Chondrocyte (in vitro differentiated cells): ENCODE measurements at regions not wholly inside any gene's neighbourhood (a gene's known extent, or its start where the extent isn't known, plus 50 kb on each side); places are given as distances from the start of the nearest gene placed in this dataset.
A peak's percentile ranks its signal among the peaks of the same experiment; 100 is the strongest.

Source experiments
- DNase-seq: peaks from one replicate; pipeline ENCODE4 v3.0.0; 2021; ENCODE audit warnings: mixed read lengths, low spot score
- H3K27ac Mint-ChIP-seq: one replicate; pipeline ENCODE4 v1.8.0; 2021; ENCODE audit warnings: mild to moderate bottlenecking, moderate library complexity, mixed read lengths; ENCODE audit not compliant: unreplicated experiment
- H3K27me3 Mint-ChIP-seq: 2 replicates; pipeline ENCODE4 v1.8.0; 2021; ENCODE audit warnings: low read depth, mixed read lengths
- H3K36me3 Mint-ChIP-seq: 2 replicates; pipeline ENCODE4 v1.8.0; 2021; ENCODE audit warnings: low read depth, mixed read lengths
- H3K4me1 Mint-ChIP-seq: 2 replicates; pipeline ENCODE4 v1.8.0; 2021; ENCODE audit warnings: low read depth, mild to moderate bottlenecking, mixed read lengths
- H3K4me3 Mint-ChIP-seq: one replicate; pipeline ENCODE4 v1.8.0; 2021; ENCODE audit warnings: mild to moderate bottlenecking, moderate library complexity, mixed read lengths; ENCODE audit not compliant: unreplicated experiment
- H3K9me3 Mint-ChIP-seq: 2 replicates; pipeline ENCODE4 v1.8.0; 2021; ENCODE audit warnings: low read depth, mixed read lengths
- CTCF ChIP-seq: fragments of 200-600 bp; sonication (generic); IDR thresholded peaks from 2 replicates; pipeline ENCODE4 v1.5.0; 2021; ENCODE audit warnings: antibody characterized with exemption, mild to moderate bottlenecking, moderate library complexity

DNA sequence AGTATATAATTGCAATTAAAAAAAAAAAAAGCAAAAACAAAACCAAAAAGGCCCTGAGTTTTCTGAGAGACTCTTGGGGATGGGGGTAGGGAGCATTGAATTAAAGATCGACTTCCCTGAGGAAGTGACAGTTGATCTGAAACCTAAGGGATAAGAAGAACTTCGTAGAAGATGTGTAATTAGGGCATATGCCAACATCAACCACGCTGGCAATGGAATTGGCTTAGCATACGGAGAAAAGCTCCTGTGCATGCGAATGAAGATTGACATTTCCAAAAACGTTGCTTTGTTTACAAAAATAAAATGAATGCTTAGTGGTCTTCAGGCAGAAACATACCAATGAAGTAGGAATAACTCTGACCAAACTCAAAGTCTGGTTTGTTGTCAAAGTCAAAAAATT, 307.6 kb upstream of the ZNF521 start:
- DNase-seq = no peak

GRCh38 chr18:25658476-25658875, 306.5 kb upstream of the ZNF521 start:
- Mint-ChIP-seq H3K27ac (no peak overlapping the region), H3K4me1 (peaks cover 21% of the 10 kb centered on the region), H3K27me3 (no peaks in the 10 kb centered on the region), H3K9me3 (peaks cover 2% of the 10 kb centered on the region), H3K4me3 (no peak overlapping the region), H3K36me3 (no peaks in the 10 kb centered on the region)
- DNase-seq = no peak
- TF ChIP-seq CTCF = no peak

More for the DNA sequence above, 307.6 kb upstream of the ZNF521 start:
- H3K9me3 Mint-ChIP-seq = peaks cover 2% of the 10 kb centered on the region
- peaks cover 21% of the 10 kb centered on the region for H3K4me1 Mint-ChIP-seq
- H3K27ac Mint-ChIP-seq = no peak overlapping the region
- no peak overlapping the region for H3K4me3 Mint-ChIP-seq
- no peaks in the 10 kb centered on the region for H3K36me3 Mint-ChIP-seq
- H3K27me3 Mint-ChIP-seq = no peaks in the 10 kb centered on the region
- TF ChIP-seq CTCF = no peak

- Mint-ChIP-seq H3K36me3 (no peaks in the 10 kb centered on the region), H3K4me3 (no peak overlapping the region), H3K9me3 (peaks cover 2% of the 10 kb centered on the region), H3K27ac (peak overlapping the region; percentile 3), H3K27me3 (no peaks in the 10 kb centered on the region), H3K4me1 (peaks cover 41% of the 10 kb centered on the region)
- TF ChIP-seq CTCF = no peak
- DNase-seq = no peak
Observed at GRCh38 chr18:25651553-25651952, 299.6 kb upstream of the ZNF521 start.

- H3K4me1 Mint-ChIP-seq = peaks cover 41% of the 10 kb centered on the region
- no peaks in the 10 kb centered on the region for H3K27me3 Mint-ChIP-seq
- peaks cover 2% of the 10 kb centered on the region for H3K9me3 Mint-ChIP-seq
- H3K4me3 Mint-ChIP-seq = no peak overlapping the region
- H3K36me3 Mint-ChIP-seq = no peaks in the 10 kb centered on the region
- TF ChIP-seq CTCF = no peak
- H3K27ac Mint-ChIP-seq = peak overlapping the region; percentile 91
- DNase-seq = no peak
Observed at GRCh38 chr18:25650201-25650941, 298.4 kb upstream of the ZNF521 start.

GRCh38 chr18:25648716-25649260, 296.8 kb upstream of the ZNF521 start:
- Mint-ChIP-seq H3K27ac (no peak overlapping the region), H3K4me1 (peaks cover 41% of the 10 kb centered on the region), H3K36me3 (no peaks in the 10 kb centered on the region), H3K4me3 (no peak overlapping the region), H3K9me3 (no peaks in the 10 kb centered on the region), H3K27me3 (no peaks in the 10 kb centered on the region)
- TF ChIP-seq CTCF = no peak
- no peak for DNase-seq
